Muscle layer of colon (tissue), 2 donors: ENCODE measurements at regions not wholly inside any gene's neighbourhood (a gene's known extent, or its start where the extent isn't known, plus 50 kb on each side); places are given as distances from the start of the nearest gene placed in this dataset.

Source experiments
- H3K27ac ChIP-seq: one replicate; pipeline ENCODE4 v1.7.0; 2013; ENCODE audit warnings: low read depth, mild to moderate bottlenecking, low read length, moderate library complexity
- H3K27me3 ChIP-seq, 2 donors: one replicate each; pipeline ENCODE4 v1.7.0; 2013; ENCODE audit warnings: low read length in 2 of 2, mild to moderate bottlenecking in 2 of 2; ENCODE audit not compliant: insufficient read depth in 2 of 2, control insufficient read depth in 1 of 2
- H3K36me3 ChIP-seq: one replicate; pipeline ENCODE4 v1.7.0; 2013; ENCODE audit warnings: mild to moderate bottlenecking, low read length; ENCODE audit not compliant: insufficient read depth
- H3K4me1 ChIP-seq: one replicate; pipeline ENCODE4 v1.7.0; 2013; ENCODE audit warnings: mild to moderate bottlenecking, low read length; ENCODE audit not compliant: insufficient read depth
- H3K4me3 ChIP-seq, 2 donors: one replicate each; pipeline ENCODE4 v1.7.0; 2013; ENCODE audit warnings: low read length in 2 of 2, low read depth in 1 of 2, mild to moderate bottlenecking in 1 of 2, moderate library complexity in 1 of 2
- H3K9ac ChIP-seq: one replicate; pipeline ENCODE4 v1.7.0; 2013; ENCODE audit warnings: low read length
- H3K9me3 ChIP-seq: one replicate; pipeline ENCODE4 v1.7.0; 2013; ENCODE audit warnings: mild to moderate bottlenecking, low read length
- donor health status: abdominal sarcoma.
- donor health status: Adenocarcinoma of cecum.

DNA sequence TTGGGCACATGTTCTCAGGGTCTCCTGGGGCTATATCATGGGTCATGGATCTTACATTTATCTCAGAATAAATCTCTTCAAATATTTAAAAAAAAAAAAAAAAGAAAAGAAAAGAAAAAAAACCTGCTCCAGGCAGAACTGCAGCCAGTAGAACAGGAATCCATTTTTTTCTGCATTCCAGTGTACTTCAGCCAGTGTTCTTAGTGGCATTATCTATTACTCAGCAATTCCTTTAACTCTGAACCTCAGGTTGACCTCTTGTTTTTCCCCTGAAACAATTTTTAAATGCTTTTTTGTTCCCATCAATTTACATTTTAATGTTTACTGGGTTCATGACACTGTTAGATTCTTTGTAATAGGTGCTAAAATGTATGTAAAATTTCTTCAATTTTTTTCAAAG lies 66.7 kb upstream of the STXBP6 start:
- Histone ChIP-seq H3K36me3 (no peaks in the 10 kb centered on the region), H3K9me3 (no peaks in the 10 kb centered on the region), H3K27me3 (no peaks in the 10 kb centered on the region), H3K27ac (no peak overlapping the region), H3K9ac (no peak overlapping the region), H3K4me1 (no peaks in the 10 kb centered on the region), H3K4me3 (no peak overlapping the region)

GRCh38 chr14:25113394-25113793 lies 63.4 kb upstream of the STXBP6 start:
- no peaks in the 10 kb centered on the region for H3K36me3 ChIP-seq
- peaks cover 18% of the 10 kb centered on the region for H3K4me1 ChIP-seq
- H3K27ac ChIP-seq = no peak overlapping the region
- H3K27me3 ChIP-seq = no peaks in the 10 kb centered on the region
- H3K9ac ChIP-seq = no peak overlapping the region
- no peak overlapping the region for H3K4me3 ChIP-seq
- no peaks in the 10 kb centered on the region for H3K9me3 ChIP-seq

GRCh38 chr14:25111061-25111601 lies 61.2 kb upstream of the STXBP6 start:
- Histone ChIP-seq H3K9me3 (no peaks in the 10 kb centered on the region), H3K9ac (no peak overlapping the region), H3K4me1 (peaks cover 18% of the 10 kb centered on the region), H3K27me3 (no peaks in the 10 kb centered on the region), H3K27ac (no peak overlapping the region), H3K4me3 (no peak overlapping the region), H3K36me3 (no peaks in the 10 kb centered on the region)

GRCh38 chr14:25110106-25110505 lies 60.2 kb upstream of the STXBP6 start:
- Histone ChIP-seq H3K9ac (no peak overlapping the region), H3K4me1 (peaks cover 18% of the 10 kb centered on the region), H3K27me3 (no peaks in the 10 kb centered on the region), H3K36me3 (no peaks in the 10 kb centered on the region), H3K27ac (peak overlapping the region; percentile 42), H3K9me3 (no peaks in the 10 kb centered on the region), H3K4me3 (no peak overlapping the region)

- peaks cover 18% of the 10 kb centered on the region for H3K4me1 ChIP-seq
- no peak overlapping the region for H3K27ac ChIP-seq
- no peaks in the 10 kb centered on the region for H3K9me3 ChIP-seq
- no peak overlapping the region for H3K4me3 ChIP-seq
- H3K36me3 ChIP-seq = no peaks in the 10 kb centered on the region
- no peak overlapping the region for H3K9ac ChIP-seq
- H3K27me3 ChIP-seq = no peaks in the 10 kb centered on the region
These were observed 59.0 kb upstream of the STXBP6 start for GRCh38 chr14:25108959-25109358.

- Histone ChIP-seq H3K4me1 (peaks cover 18% of the 10 kb centered on the region), H3K27ac (no peak overlapping the region), H3K9ac (no peak overlapping the region), H3K36me3 (no peaks in the 10 kb centered on the region), H3K4me3 (no peak overlapping the region), H3K9me3 (no peaks in the 10 kb centered on the region), H3K27me3 (no peaks in the 10 kb centered on the region)
These were observed 58.3 kb upstream of the STXBP6 start for GRCh38 chr14:25108291-25108690.

GRCh38 chr14:25103820-25104219 lies 53.9 kb upstream of the STXBP6 start:
- no peak overlapping the region for H3K27ac ChIP-seq
- no peak overlapping the region for H3K4me3 ChIP-seq
- no peaks in the 10 kb centered on the region for H3K9me3 ChIP-seq
- H3K4me1 ChIP-seq = peaks cover 4% of the 10 kb centered on the region
- no peaks in the 10 kb centered on the region for H3K36me3 ChIP-seq
- H3K27me3 ChIP-seq = no peaks in the 10 kb centered on the region
- H3K9ac ChIP-seq = no peak overlapping the region

DNA sequence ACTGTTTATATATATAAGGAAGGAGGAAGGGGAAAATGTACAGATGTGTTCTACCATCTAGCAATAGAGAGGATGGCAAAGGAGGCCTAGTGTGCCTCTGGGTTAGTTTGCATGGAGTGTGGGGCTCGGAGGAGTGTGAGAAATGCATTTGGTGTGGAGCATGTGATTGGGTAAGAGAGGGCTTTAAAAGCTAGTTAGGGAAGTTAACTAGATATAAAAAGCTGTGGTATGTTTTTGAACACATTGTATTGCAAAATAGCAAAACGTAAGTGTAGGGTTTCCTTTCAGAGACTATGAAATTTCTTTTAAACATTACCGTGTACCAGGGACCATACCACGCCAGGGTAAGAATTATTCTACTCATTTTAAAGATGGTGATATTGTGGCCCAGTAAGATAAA lies 53.3 kb upstream of the STXBP6 start:
- Histone ChIP-seq H3K27me3 (no peaks in the 10 kb centered on the region), H3K36me3 (no peaks in the 10 kb centered on the region), H3K4me3 (no peak overlapping the region), H3K9me3 (no peaks in the 10 kb centered on the region), H3K9ac (no peak overlapping the region), H3K27ac (no peak overlapping the region), H3K4me1 (no peaks in the 10 kb centered on the region)

GRCh38 chr14:25102788-25103187 lies 52.8 kb upstream of the STXBP6 start:
- Histone ChIP-seq H3K9ac (no peak overlapping the region), H3K36me3 (no peaks in the 10 kb centered on the region), H3K27me3 (no peaks in the 10 kb centered on the region), H3K9me3 (no peaks in the 10 kb centered on the region), H3K27ac (no peak overlapping the region), H3K4me3 (no peak overlapping the region), H3K4me1 (no peaks in the 10 kb centered on the region)

GRCh38 chr14:25101276-25101675 lies 51.3 kb upstream of the STXBP6 start:
- H3K4me1 ChIP-seq = no peaks in the 10 kb centered on the region
- H3K4me3 ChIP-seq = no peak overlapping the region
- H3K27me3 ChIP-seq = no peaks in the 10 kb centered on the region
- no peak overlapping the region for H3K27ac ChIP-seq
- H3K9ac ChIP-seq = no peak overlapping the region
- no peaks in the 10 kb centered on the region for H3K9me3 ChIP-seq
- H3K36me3 ChIP-seq = no peaks in the 10 kb centered on the region
